HEK293T (cell line): ENCODE measurements at regions not wholly inside any gene's neighbourhood (a gene's known extent, or its start where the extent isn't known, plus 50 kb on each side); places are given as distances from the start of the nearest gene placed in this dataset.

Source experiments
- ARNT ChIP-seq: fragments of 450-650 bp; IDR thresholded peaks from 2 replicates; pipeline ENCODE4 v1.6.1; 2017; ENCODE audit warnings: mild to moderate bottlenecking
- BHLHE40 ChIP-seq: fragments of 450-650 bp; IDR thresholded peaks from 2 replicates; pipeline ENCODE4 v1.6.1; 2016; ENCODE audit warnings: mild to moderate bottlenecking, moderate library complexity, borderline replicate concordance
- CTBP1 ChIP-seq: fragments of 450-650 bp; IDR thresholded peaks from 2 replicates; pipeline ENCODE4 v1.6.1; 2016; ENCODE audit warnings: borderline replicate concordance
- ELF4 ChIP-seq: fragments of 450-650 bp; IDR thresholded peaks from 2 replicates; pipeline ENCODE4 v1.6.1; 2017; ENCODE audit warnings: antibody characterized with exemption
- FOXM1 ChIP-seq: fragments of 450-650 bp; IDR thresholded peaks from 2 replicates; pipeline ENCODE4 v1.6.1; 2017; ENCODE audit warnings: mild to moderate bottlenecking, borderline replicate concordance
- HDGF ChIP-seq: fragments of 450-650 bp; IDR thresholded peaks from 2 replicates; pipeline ENCODE4 v1.6.1; 2017; ENCODE audit warnings: antibody characterized with exemption, borderline replicate concordance
- PKNOX1 ChIP-seq: fragments of 450-650 bp; IDR thresholded peaks from 2 replicates; pipeline ENCODE4 v1.6.1; 2016
- SP1 ChIP-seq: fragments of 450-650 bp; IDR thresholded peaks from 2 replicates; pipeline ENCODE4 v1.6.1; 2017
- SUZ12 ChIP-seq: fragments of 450-650 bp; IDR thresholded peaks from 2 replicates; pipeline ENCODE4 v1.6.1; 2016; ENCODE audit warnings: mild to moderate bottlenecking
- TARDBP ChIP-seq: fragments of 450-650 bp; IDR thresholded peaks from 2 replicates; pipeline ENCODE4 v1.6.1; 2016
- ZNF384 ChIP-seq: fragments of 450-650 bp; IDR thresholded peaks from 2 replicates; pipeline ENCODE4 v1.6.1; 2016

- no peak for TF ChIP-seq SUZ12
- no peak for TF ChIP-seq BHLHE40
- no peak for TF ChIP-seq PKNOX1
- no peak for TF ChIP-seq ELF4
- TF ChIP-seq SP1 = no peak
- TF ChIP-seq ARNT = no peak
- no peak for TF ChIP-seq CTBP1
- no peak for TF ChIP-seq FOXM1
- no peak for TF ChIP-seq ZNF384
- TF ChIP-seq TARDBP = no peak
- TF ChIP-seq HDGF = no peak
Observed at GRCh38 chrX:39220952-39221351, 419.7 kb downstream of the MID1IP1 start.
